HepG2 (cell line): ENCODE measurements at regions not wholly inside any gene's neighbourhood (a gene's known extent, or its start where the extent isn't known, plus 50 kb on each side); places are given as distances from the start of the nearest gene placed in this dataset.
A peak's percentile ranks its signal among the peaks of the same experiment; 100 is the strongest.

Source experiments
- ATAC-seq: fragments of 200-7000 bp; cut with Tn5 transposase; 3 replicates; pipeline ENCODE4 v1.9.1; 2020; ENCODE audit warnings: mild to moderate bottlenecking, moderate library complexity
- BruUV-seq: library from RNA; stranded (reverse); fragments of 400-500 nt; replicated peaks from 2 replicates; lab custom pipeline; 2021; lab: Mats Ljungman, UMichigan
- CTCF ChIA-PET: fragments of 300-600 bp; formaldehyde crosslinking; extraction: SDS; loops from one replicate; lab custom pipeline; 2021; ENCODE audit warnings: low total read pairs, inconsistent platforms, low intra/inter-chr PET ratio; lab: Yijun Ruan, JAX
- POLR2A ChIA-PET: fragments of 350-600 bp; sonication (Branson Sonifier 250); formaldehyde crosslinking; loops from one replicate; lab custom pipeline; 2020; ENCODE audit warnings: antibody characterized with exemption, inconsistent platforms; lab: Yijun Ruan, JAX
- DNase-seq: peaks from one replicate; pipeline ENCODE4 v3.0.0-alpha.2; 2015; ENCODE audit warnings: low spot score
- FAIRE-seq: peaks from 3 replicates; lab custom pipeline; 2011; peaks lifted over from hg19 to GRCh38; lab: Jason Lieb, UNC
- H2AFZ ChIP-seq: one replicate; pipeline ENCODE4 v1.6.1; 2011; ENCODE audit warnings: low read length, inconsistent platforms
- H3K27ac ChIP-seq: fragments of 300-600 bp; 3 replicates; pipeline ENCODE4 v1.8.0; 2011; ENCODE audit warnings: mixed run types, mild to moderate bottlenecking, mixed read lengths, low read length, inconsistent platforms; ENCODE audit not compliant: insufficient read depth; ENCODE audit errors: extremely low read length
- H3K27me3 ChIP-seq, 2 experiments: fragments of 200-600 bp in 1 of 2; 2 replicates in 1 of 2; 3 replicates in 1 of 2; pipeline versions ENCODE4 v1.6.0 to v1.8.0; 2011; ENCODE audit warnings: low read length in 2 of 2, mild to moderate bottlenecking in 2 of 2, moderate library complexity in 2 of 2, inconsistent platforms in 1 of 2; ENCODE audit not compliant: insufficient read depth in 2 of 2, control insufficient read depth in 1 of 2
- H3K36me3 ChIP-seq, 2 experiments: fragments of 200-600 bp in 1 of 2; replicated peaks in 1 of 2; 2 replicates in 1 of 2; 3 replicates in 1 of 2; pipeline versions ENCODE4 v1.5.1 to v1.8.0; 2011; ENCODE audit warnings: low read length in 2 of 2, inconsistent platforms in 1 of 2; ENCODE audit not compliant: insufficient read depth in 2 of 2, control insufficient read depth in 1 of 2
- H3K4me1 ChIP-seq: 2 replicates; pipeline ENCODE4 v1.5.1; 2012; ENCODE audit warnings: low read length, inconsistent platforms; ENCODE audit not compliant: insufficient read depth
- H3K4me2 ChIP-seq: 2 replicates; pipeline ENCODE4 v1.6.0; 2011; ENCODE audit warnings: low read depth, low read length, inconsistent platforms
- H3K4me3 ChIP-seq, 3 experiments: fragments of 200-600 bp in 1 of 3; sonication (generic), shearing (Covaris generic) in 1 of 3; replicated peaks in 1 of 3; 2 replicates each; pipeline ENCODE4 v1.5.1; 2011 to 2016; ENCODE audit warnings: low read length in 3 of 3, inconsistent platforms in 2 of 3, low read depth in 2 of 3, mild to moderate bottlenecking in 2 of 3, control low read depth in 1 of 3, mixed read lengths in 1 of 3; ENCODE audit not compliant: insufficient read depth in 1 of 3
- H3K79me2 ChIP-seq: one replicate; pipeline ENCODE4 v1.6.1; 2011; ENCODE audit warnings: low read length, inconsistent platforms; ENCODE audit not compliant: insufficient read depth
- H3K9ac ChIP-seq: 2 replicates; pipeline ENCODE4 v1.6.0; 2011; ENCODE audit warnings: mild to moderate bottlenecking, low read depth, low read length, inconsistent platforms; ENCODE audit not compliant: insufficient read depth
- H3K9me3 ChIP-seq: 2 replicates; pipeline ENCODE4 v1.5.1; 2012; ENCODE audit warnings: mild to moderate bottlenecking, low read length
- H4K20me1 ChIP-seq: 2 replicates; pipeline ENCODE4 v1.6.0; 2011; ENCODE audit warnings: inconsistent platforms, mild to moderate bottlenecking, low read length, moderate library complexity; ENCODE audit not compliant: insufficient read depth
- AGO2 ChIP-seq: fragments of 200-400 bp; formaldehyde crosslinking; optimal IDR thresholded peaks from 2 replicates; pipeline ENCODE3; 2017; ENCODE audit warnings: mild to moderate bottlenecking, low read depth, low read length, moderate library complexity
- ATF7-NPFF ChIP-seq: sonication (generic); formaldehyde crosslinking; IDR thresholded peaks from 2 replicates; pipeline ENCODE4 v1.8.1; 2023; ENCODE audit warnings: mild to moderate bottlenecking, low read depth, missing genetic modification reagents, moderate library complexity
- CAMTA2 ChIP-seq: sonication (generic); formaldehyde crosslinking; IDR thresholded peaks from 2 replicates; pipeline ENCODE4 v1.4.0; 2020; ENCODE audit warnings: mild to moderate bottlenecking, missing genetic modification reagents, borderline replicate concordance
- DNMT1 ChIP-seq: sonication (generic); formaldehyde crosslinking; IDR thresholded peaks from 2 replicates; pipeline ENCODE4 v1.5.1; 2020; ENCODE audit warnings: mild to moderate bottlenecking, missing genetic modification reagents
- FOXO4 ChIP-seq: sonication (generic); formaldehyde crosslinking; conservative IDR thresholded peaks from 2 replicates; pipeline ENCODE4 v1.8.1; 2023; ENCODE audit warnings: missing genetic modification reagents
- KMT2A ChIP-seq: sonication (generic); formaldehyde crosslinking; IDR thresholded peaks from 2 replicates; pipeline ENCODE4 v1.4.0; 2020; ENCODE audit warnings: missing genetic modification reagents
- MED1 ChIP-seq: sonication (generic); formaldehyde crosslinking; IDR thresholded peaks from 2 replicates; pipeline ENCODE4 v1.4.0; 2020; ENCODE audit warnings: missing genetic modification reagents
- MXD1 ChIP-seq: sonication (generic); formaldehyde crosslinking; IDR thresholded peaks from 2 replicates; pipeline ENCODE4 v1.4.0; 2020; ENCODE audit warnings: mild to moderate bottlenecking, missing genetic modification reagents
- SP4 ChIP-seq: sonication (generic); formaldehyde crosslinking; IDR thresholded peaks from 2 replicates; pipeline ENCODE4 v1.8.1; 2023; ENCODE audit warnings: mild to moderate bottlenecking, missing genetic modification reagents
- ZBTB25 ChIP-seq: IDR thresholded peaks from 2 replicates; pipeline ENCODE4 v1.6.1; 2018; ENCODE audit warnings: missing genetic modification reagents
- ZFP90 ChIP-seq: sonication (generic); formaldehyde crosslinking; IDR thresholded peaks from 2 replicates; pipeline ENCODE4 v1.8.0; 2022; ENCODE audit warnings: missing genetic modification reagents, mild to moderate bottlenecking, inconsistent platforms, borderline replicate concordance
- ZFP91 ChIP-seq: sonication (generic); formaldehyde crosslinking; IDR thresholded peaks from 2 replicates; pipeline ENCODE4 v1.9.0; 2022; ENCODE audit warnings: missing genetic modification reagents, mild to moderate bottlenecking, borderline replicate concordance
- ZFX ChIP-seq: sonication (generic); formaldehyde crosslinking; IDR thresholded peaks from 2 replicates; pipeline ENCODE4 v1.4.0; 2020; ENCODE audit warnings: mild to moderate bottlenecking, low read depth, missing genetic modification reagents, moderate library complexity
- WGBS: methylation state at CpG from one replicate; pipeline ENCODE4 v1.1.6; 2017; ENCODE audit warnings: low lambda C conversion rate; 5-methylcytosine and 5-hydroxymethylcytosine counted together
- in situ Hi-C: cut with HindIII; loops from 2 replicates; pipeline ENCODE4 v1.10.0; 2017; ENCODE audit warnings: low pct_unique_long_range_greater_than_20kb; ENCODE audit not compliant: extremely low pct_ligation_motif_present
- intact Hi-C: fragments of 100-400 bp; cut with micrococcal nuclease; formaldehyde crosslinking; loops from one replicate; pipeline ENCODE4 v1.10.0; 2022; ENCODE audit not compliant: unreplicated experiment

GRCh38 chr7:371779-372545 is 82.0 kb downstream of the FOXL3 start:
- no peaks in the 10 kb centered on the region for H3K9me3 ChIP-seq
- intact Hi-C loops, result loop anchor here (2.0 to 10.0 kb wide), 3 partner anchors 29 to 53 kb away; no protein-coding TSS in a partner anchor
- peak; percentile 2; the same call in 1 of the 3 replicates for ATAC-seq
- 0 out of 2 replicates have a peak overlapping the region, but pooled peaks have one; percentile 87 for H3K4me2 ChIP-seq
- H3K79me2 ChIP-seq, result no peaks in the 10 kb centered on the region
- H2AFZ ChIP-seq, result no peak overlapping the region
- no peaks in the 10 kb centered on the region for H4K20me1 ChIP-seq
- in situ Hi-C loops, result no loop called here
- 0 out of 2 replicates have a peak, but pooled peaks have one; percentile 7 for TF ChIP-seq ZFP91 (CRISPR knock-in tag)
- TF ChIP-seq ATF7-NPFF (CRISPR knock-in tag), result no peak
- no peak for TF ChIP-seq MED1 (CRISPR knock-in tag)
- TF ChIP-seq KMT2A (CRISPR knock-in tag), result no peak
- TF ChIP-seq AGO2, result peak; percentile 29
- no peak for TF ChIP-seq CAMTA2
- TF ChIP-seq FOXO4 (CRISPR knock-in tag), result 0 out of 2 replicates have a peak, but pooled peaks have one; percentile 51
- TF ChIP-seq DNMT1 (CRISPR knock-in tag), result no peak
- TF ChIP-seq ZFP90 (CRISPR knock-in tag), result no peak
- TF ChIP-seq ZBTB25 (CRISPR knock-in tag), result no peak
- TF ChIP-seq MXD1, result 0 out of 2 replicates have a peak, but pooled peaks have one; percentile 7
- no peak for TF ChIP-seq SP4
- 0 out of 2 replicates have a peak, but pooled peaks have one; percentile 12 for TF ChIP-seq ZFX
- TF ChIP-seq, all 625 proteins: peak for 5
- H3K27me3 ChIP-seq, result peaks cover 12 to 20% of the 10 kb centered on the region in 2 experiments; a peak in 4 of 5 replicates
- H3K27ac ChIP-seq, result no peak overlapping the region
- BruUV-seq, result no TSS peak
- no peak overlapping the region for H3K9ac ChIP-seq
- DNase-seq (no peak), FAIRE-seq (no peak)
- peaks cover 61% of the 10 kb centered on the region for H3K4me1 ChIP-seq
- H3K36me3 ChIP-seq, result no peaks in the 10 kb centered on the region
- CTCF ChIA-PET, result no interaction called here
- WGBS, result 95% methylated on average over 28 of the region's 43 CpGs
- H3K4me3 ChIP-seq, result peak overlapping the region in 1 of 3 experiments; percentile 49; a peak in 1 of 6 replicates
- POLR2A ChIA-PET, result interaction anchor here (0.9 to 2.0 kb wide), 13 partner anchors 10 to 167 kb away, joined by 3 to 7 read pairs (median 4); no protein-coding TSS in a partner anchor
